Endodermal cell (in vitro differentiated cells): ENCODE measurements at regions not wholly inside any gene's neighbourhood (a gene's known extent, or its start where the extent isn't known, plus 50 kb on each side); places are given as distances from the start of the nearest gene placed in this dataset.

ENCODE experiments used
- DNase-seq: peaks from one replicate; pipeline ENCODE4 v3.0.0-alpha.2; 2017
- H3K27ac ChIP-seq: 2 replicates; pipeline ENCODE4 v1.5.1; 2013; ENCODE audit warnings: mild to moderate bottlenecking, low read depth, low read length, moderate library complexity
- H3K27me3 ChIP-seq: 2 replicates; pipeline ENCODE4 v1.6.1; 2013; ENCODE audit warnings: mild to moderate bottlenecking, low read length, moderate library complexity; ENCODE audit not compliant: insufficient read depth, control insufficient read depth, poor library complexity, severe bottlenecking
- H3K36me3 ChIP-seq: 2 replicates; pipeline ENCODE4 v1.7.0; 2013; ENCODE audit warnings: mild to moderate bottlenecking, low read length, moderate library complexity; ENCODE audit not compliant: control insufficient read depth, insufficient read depth
- H3K4me1 ChIP-seq: one replicate; pipeline ENCODE4 v1.7.0; 2013; ENCODE audit warnings: low read length; ENCODE audit not compliant: control insufficient read depth, insufficient read depth
- H3K4me3 ChIP-seq: 2 replicates; pipeline ENCODE4 v1.5.1; 2013; ENCODE audit warnings: mild to moderate bottlenecking, low read length, moderate library complexity
- H3K9ac ChIP-seq: 2 replicates; pipeline ENCODE4 v1.6.1; 2013; ENCODE audit warnings: mild to moderate bottlenecking, low read length, moderate library complexity; ENCODE audit not compliant: poor library complexity, severe bottlenecking; ENCODE audit errors: extremely low read depth
- H3K9me3 ChIP-seq: 2 replicates; pipeline ENCODE4 v1.6.1; 2013; ENCODE audit warnings: mild to moderate bottlenecking, low read length, moderate library complexity; ENCODE audit not compliant: control insufficient read depth
- H3K27ac Mint-ChIP-seq: 2 replicates; pipeline ENCODE4 v1.8.0; 2020; ENCODE audit warnings: mixed read lengths
- H3K27me3 Mint-ChIP-seq: 2 replicates; pipeline ENCODE4 v1.8.0; 2021; ENCODE audit warnings: mild to moderate bottlenecking, mixed read lengths; ENCODE audit not compliant: insufficient read depth
- H3K36me3 Mint-ChIP-seq: 2 replicates; pipeline ENCODE4 v1.8.0; 2020; ENCODE audit warnings: low read depth, mixed read lengths
- H3K4me1 Mint-ChIP-seq: 2 replicates; pipeline ENCODE4 v1.8.0; 2020; ENCODE audit warnings: mixed read lengths
- H3K4me3 Mint-ChIP-seq: 2 replicates; pipeline ENCODE4 v1.8.0; 2020; ENCODE audit warnings: mild to moderate bottlenecking, moderate library complexity, mixed read lengths
- H3K9me3 Mint-ChIP-seq: 2 replicates; pipeline ENCODE4 v1.8.0; 2020; ENCODE audit warnings: mild to moderate bottlenecking, mixed read lengths
- WGBS, 2 experiments: methylation state at CpG; one replicate each; pipeline versions ENCODE4 v1.1.5 to v1.1.7; 2013; ENCODE audit warnings: missing lambda C conversion rate in 2 of 2, mixed read lengths in 1 of 2; ENCODE audit not compliant: insufficient coverage in 1 of 2, insufficient read length in 1 of 2; 5-methylcytosine and 5-hydroxymethylcytosine counted together
- TF ChIP-seq, protein P1 (sequence below): fragments of 200-600 bp; sonication (generic); conservative IDR thresholded peaks from 2 replicates; pipeline ENCODE4 v1.5.0; 2021; ENCODE audit warnings: antibody characterized with exemption, mild to moderate bottlenecking

GRCh38 chr15:36371509-36371908 is 207.9 kb upstream of the CDIN1 start:
- H3K27ac ChIP-seq = no peak overlapping the region

GRCh38 chr15:36372968-36373367 is 206.5 kb upstream of the CDIN1 start:
- Mint-ChIP-seq H3K27me3 (no peaks in the 10 kb centered on the region), H3K9me3 (no peaks in the 10 kb centered on the region), H3K36me3 (no peaks in the 10 kb centered on the region), H3K4me1 (peaks cover 4% of the 10 kb centered on the region), H3K4me3 (no peak overlapping the region), H3K27ac (no peak overlapping the region)
- Histone ChIP-seq H3K27me3 (no peaks in the 10 kb centered on the region), H3K9ac (no peak overlapping the region), H3K4me1 (peaks cover 3% of the 10 kb centered on the region), H3K4me3 (no peak overlapping the region), H3K27ac (no peak overlapping the region), H3K36me3 (no peaks in the 10 kb centered on the region), H3K9me3 (no peaks in the 10 kb centered on the region)
- TF ChIP-seq, protein P1, sequence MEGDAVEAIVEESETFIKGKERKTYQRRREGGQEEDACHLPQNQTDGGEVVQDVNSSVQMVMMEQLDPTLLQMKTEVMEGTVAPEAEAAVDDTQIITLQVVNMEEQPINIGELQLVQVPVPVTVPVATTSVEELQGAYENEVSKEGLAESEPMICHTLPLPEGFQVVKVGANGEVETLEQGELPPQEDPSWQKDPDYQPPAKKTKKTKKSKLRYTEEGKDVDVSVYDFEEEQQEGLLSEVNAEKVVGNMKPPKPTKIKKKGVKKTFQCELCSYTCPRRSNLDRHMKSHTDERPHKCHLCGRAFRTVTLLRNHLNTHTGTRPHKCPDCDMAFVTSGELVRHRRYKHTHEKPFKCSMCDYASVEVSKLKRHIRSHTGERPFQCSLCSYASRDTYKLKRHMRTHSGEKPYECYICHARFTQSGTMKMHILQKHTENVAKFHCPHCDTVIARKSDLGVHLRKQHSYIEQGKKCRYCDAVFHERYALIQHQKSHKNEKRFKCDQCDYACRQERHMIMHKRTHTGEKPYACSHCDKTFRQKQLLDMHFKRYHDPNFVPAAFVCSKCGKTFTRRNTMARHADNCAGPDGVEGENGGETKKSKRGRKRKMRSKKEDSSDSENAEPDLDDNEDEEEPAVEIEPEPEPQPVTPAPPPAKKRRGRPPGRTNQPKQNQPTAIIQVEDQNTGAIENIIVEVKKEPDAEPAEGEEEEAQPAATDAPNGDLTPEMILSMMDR = no peak
- no peak for DNase-seq
- WGBS, 2 experiments = 100% methylated on average over 2 of the region's 2 CpGs; no CpG with 5 or more reads in 1 of the 2 experiments

More at GRCh38 chr15:36371509-36371908, 207.9 kb upstream of the CDIN1 start:
- Histone ChIP-seq H3K9me3 (no peaks in the 10 kb centered on the region), H3K9ac (no peak overlapping the region), H3K36me3 (no peaks in the 10 kb centered on the region), H3K27me3 (no peaks in the 10 kb centered on the region), H3K4me3 (no peak overlapping the region), H3K4me1 (peaks cover 3% of the 10 kb centered on the region)
- peaks cover 4% of the 10 kb centered on the region for H3K4me1 Mint-ChIP-seq
- no peak overlapping the region for H3K4me3 Mint-ChIP-seq
- DNase-seq = no peak
- no peaks in the 10 kb centered on the region for H3K9me3 Mint-ChIP-seq
- H3K36me3 Mint-ChIP-seq = no peaks in the 10 kb centered on the region
- no peaks in the 10 kb centered on the region for H3K27me3 Mint-ChIP-seq
- H3K27ac Mint-ChIP-seq = no peak overlapping the region
- TF ChIP-seq, protein P1 = no peak

- no peak overlapping the region for H3K4me3 ChIP-seq
- no peak overlapping the region for H3K27ac Mint-ChIP-seq
- WGBS, 2 experiments = 82% methylated on average over 3 of the region's 3 CpGs; no CpG with 5 or more reads in 1 of the 2 experiments
These were observed 205.9 kb upstream of the CDIN1 start for GRCh38 chr15:36373550-36373949.

More at GRCh38 chr15:36373550-36373949, 205.9 kb upstream of the CDIN1 start:
- TF ChIP-seq, protein P1 = no peak
- Histone ChIP-seq H3K9me3 (no peaks in the 10 kb centered on the region), H3K36me3 (no peaks in the 10 kb centered on the region), H3K4me1 (peaks cover 3% of the 10 kb centered on the region), H3K9ac (no peak overlapping the region), H3K27ac (no peak overlapping the region), H3K27me3 (no peaks in the 10 kb centered on the region)
- Mint-ChIP-seq H3K27me3 (no peaks in the 10 kb centered on the region), H3K4me3 (no peak overlapping the region), H3K4me1 (peaks cover 4% of the 10 kb centered on the region), H3K36me3 (no peaks in the 10 kb centered on the region), H3K9me3 (no peaks in the 10 kb centered on the region)
- no peak for DNase-seq
